GM21447 (cell line): ENCODE measurements at regions not wholly inside any gene's neighbourhood (a gene's known extent, or its start where the extent isn't known, plus 50 kb on each side); places are given as distances from the start of the nearest gene placed in this dataset.
A peak's percentile ranks its signal among the peaks of the same experiment; 100 is the strongest.
"Not testable (repeated sequence)": the region's sequence is repeated elsewhere in the genome, so short reads cannot be mapped to it uniquely, and the experiment has no call there.

ENCODE experiments used
- ATAC-seq: cut with Tn5 transposase; IDR thresholded peaks from one replicate; pipeline ENCODE4 v1.9.1; 2021; ENCODE audit not compliant: unreplicated experiment

GRCh38 chr5:75848077-75848476 is 130.8 kb upstream of the POC5 start:
- no peak for ATAC-seq

DNA sequence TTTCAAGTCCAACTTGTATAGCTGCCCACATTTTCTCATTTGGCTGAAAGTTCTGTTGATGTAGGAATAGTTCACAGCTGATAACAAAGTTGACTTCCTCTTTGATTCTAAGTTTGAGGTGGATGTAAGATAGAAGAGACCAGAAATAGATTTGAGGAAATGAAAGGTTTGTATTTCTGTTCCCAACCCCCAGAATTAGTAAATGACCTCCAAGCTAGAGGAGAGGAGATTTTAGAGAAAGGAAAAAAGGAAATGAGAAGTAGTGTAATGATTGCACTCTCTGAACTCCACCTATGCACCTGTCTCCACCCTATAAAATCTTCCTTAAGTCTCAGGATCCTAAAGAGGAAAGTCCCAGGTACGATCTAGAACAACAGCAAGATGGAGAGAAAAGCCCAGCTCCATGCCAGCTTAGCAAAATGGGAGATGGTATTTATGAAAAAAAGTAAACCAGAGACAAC is 130.4 kb upstream of the POC5 start:
- peak; percentile 95 for ATAC-seq

- no peak for ATAC-seq
Observed at GRCh38 chr5:75844301-75844700, 127.1 kb upstream of the POC5 start.

DNA sequence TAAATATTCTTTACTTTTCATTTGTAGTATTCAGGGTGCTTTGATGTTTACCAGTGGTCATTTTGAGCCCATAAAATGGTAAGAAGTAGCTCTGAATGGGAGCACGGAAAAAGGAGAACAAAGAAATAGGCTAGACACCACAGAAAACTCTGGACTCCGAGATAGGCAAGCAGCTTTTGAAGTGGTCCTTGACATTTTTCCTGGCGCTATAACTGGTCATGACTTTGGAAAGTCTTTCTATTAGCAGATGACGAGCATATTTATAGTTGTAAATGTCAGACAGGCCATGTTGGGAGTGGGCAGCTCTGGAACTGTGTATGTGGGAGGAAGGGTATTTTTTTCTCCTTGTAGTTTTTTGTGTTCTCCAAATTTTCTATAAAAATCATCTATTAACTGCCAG is 126.1 kb upstream of the POC5 start:
- ATAC-seq: no peak

DNA sequence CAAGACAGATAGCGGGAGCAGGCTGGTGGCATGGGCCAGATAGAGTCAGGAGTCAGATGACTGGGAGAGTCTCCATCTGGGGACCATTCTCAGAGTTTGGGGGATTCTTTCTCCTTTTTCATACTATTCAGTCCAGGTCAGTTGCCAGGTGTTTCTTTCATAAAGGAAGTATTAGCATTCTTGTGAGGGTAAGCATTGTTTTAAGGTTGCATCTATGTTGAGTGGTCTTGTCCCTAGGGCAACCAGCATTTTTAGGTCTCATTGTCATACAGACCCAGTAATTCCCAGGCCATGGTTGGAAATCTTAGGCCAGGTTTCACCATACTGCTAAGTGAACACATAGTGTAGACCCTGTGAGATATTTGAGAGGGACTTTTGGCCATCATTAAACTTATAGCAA is 122.3 kb upstream of the POC5 start:
- ATAC-seq: no peak

DNA sequence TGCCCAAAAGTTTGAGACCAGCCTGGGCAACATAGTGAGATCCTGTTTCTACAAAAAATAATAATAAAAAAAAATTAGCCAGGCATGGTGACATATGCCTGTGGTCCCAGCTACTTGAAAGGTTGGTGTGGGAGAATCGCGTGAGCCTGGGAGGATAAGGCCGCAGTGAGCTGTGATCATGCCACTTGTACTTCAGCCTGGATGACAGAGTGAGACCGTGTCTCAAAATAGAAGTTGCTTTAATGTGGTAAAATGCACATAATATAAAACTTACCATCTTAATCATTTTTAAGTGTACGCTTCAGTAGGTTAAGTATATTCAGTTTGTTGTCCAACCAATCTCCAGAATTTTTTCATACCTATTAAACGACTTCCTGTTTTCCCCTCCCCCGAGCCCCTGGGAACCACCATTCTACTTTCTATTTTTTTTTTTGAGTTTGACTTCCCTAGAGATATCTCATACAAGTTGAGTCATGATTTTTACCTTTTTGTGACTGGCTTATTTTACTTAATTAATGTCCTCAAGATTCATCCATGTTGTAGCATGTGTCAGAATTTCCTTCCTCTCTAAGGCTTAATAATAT is 120.1 kb upstream of the POC5 start:
- ATAC-seq: no peak

DNA sequence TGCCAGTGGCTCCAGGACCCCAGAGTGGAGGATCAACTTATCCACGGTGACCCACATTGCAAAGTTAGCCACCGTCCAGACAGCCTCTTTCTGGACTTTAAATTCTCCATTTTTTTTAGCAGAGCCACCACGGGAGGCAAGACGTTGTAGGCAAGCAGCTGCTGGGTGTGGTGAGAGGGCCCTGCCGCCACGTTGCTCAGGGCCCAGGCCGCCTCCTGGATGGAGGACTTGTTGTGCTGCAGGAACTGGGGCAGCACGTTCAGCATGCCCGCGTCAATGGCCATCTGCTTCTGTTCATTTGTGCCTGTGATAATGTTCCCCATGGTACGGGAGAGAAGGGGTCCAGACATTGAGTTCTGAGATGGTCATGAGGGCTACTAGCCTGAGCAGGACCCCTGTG is 114.3 kb upstream of the POC5 start:
- no peak for ATAC-seq

- ATAC-seq: no peak
Observed at GRCh38 chr5:75828029-75828428, 110.8 kb upstream of the POC5 start.

GRCh38 chr5:75824323-75824722 is 107.1 kb upstream of the POC5 start:
- no peak for ATAC-seq

- no peak for ATAC-seq
Observed at GRCh38 chr5:75823811-75824210, 106.6 kb upstream of the POC5 start.

- no peak for ATAC-seq
Observed at GRCh38 chr5:75818661-75819060, 101.4 kb upstream of the POC5 start.

- not testable (repeated sequence) for ATAC-seq
Observed at GRCh38 chr5:75799695-75800094, 82.5 kb upstream of the POC5 start.

DNA sequence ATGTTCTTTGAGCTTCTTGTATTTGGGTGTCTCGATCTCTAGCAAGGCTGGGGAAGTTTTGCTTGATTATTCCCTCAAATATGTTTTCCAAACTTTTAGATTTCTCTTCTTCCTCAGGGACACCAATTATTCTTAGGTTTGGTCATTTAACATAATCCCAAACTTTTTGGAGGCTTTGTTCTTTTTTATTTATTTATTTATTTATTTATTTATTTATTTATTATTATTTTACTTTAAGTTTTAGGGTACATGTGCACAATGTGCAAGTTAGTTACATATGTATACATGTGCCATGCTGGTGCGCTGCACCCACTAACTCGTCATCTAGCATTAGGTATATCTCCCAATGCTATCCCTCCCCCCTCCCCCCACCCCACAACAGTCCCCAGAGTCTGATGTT is 52.1 kb upstream of the POC5 start:
- ATAC-seq: not testable (repeated sequence)
